ENCODE measurements at regions not wholly inside any gene's neighbourhood (a gene's known extent, or its start where the extent isn't known, plus 50 kb on each side); places are given as distances from the start of the nearest gene placed in this dataset.

DNA sequence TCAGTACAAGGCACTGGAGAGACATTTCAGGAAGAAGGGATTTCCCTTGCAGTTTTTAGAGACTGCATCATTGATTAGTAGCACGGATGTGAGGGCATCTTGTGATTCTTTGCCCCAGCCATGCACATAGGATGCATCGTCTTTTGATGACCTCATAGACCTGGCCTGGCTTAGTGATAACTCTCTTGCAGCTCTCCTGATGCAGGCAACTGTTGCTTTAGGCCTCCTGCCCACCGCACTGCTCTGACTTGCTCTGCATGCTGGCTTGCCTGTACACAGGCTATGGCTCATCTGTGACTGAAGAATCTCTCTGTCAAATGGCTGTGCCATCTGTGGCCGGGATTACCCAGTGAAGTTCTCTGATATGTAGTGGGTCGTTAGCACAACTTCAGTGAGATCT is 207.7 kb upstream of the PTCHD4 start:
- H3K4me1 ChIP-seq, result no peaks in the 10 kb centered on the region
- WGBS, 2 donors, result 73 to 93% methylated on average over 5 of the region's 5 CpGs
- no peak overlapping the region for H3K4me3 ChIP-seq (replicated peaks in 1 of 3)
- H3K27ac ChIP-seq, result no peak overlapping the region
- no peaks in the 10 kb centered on the region for H3K36me3 ChIP-seq
- no peaks in the 10 kb centered on the region for H3K27me3 ChIP-seq
- H3K9me3 ChIP-seq, result no peaks in the 10 kb centered on the region
- TF ChIP-seq, protein P1, sequence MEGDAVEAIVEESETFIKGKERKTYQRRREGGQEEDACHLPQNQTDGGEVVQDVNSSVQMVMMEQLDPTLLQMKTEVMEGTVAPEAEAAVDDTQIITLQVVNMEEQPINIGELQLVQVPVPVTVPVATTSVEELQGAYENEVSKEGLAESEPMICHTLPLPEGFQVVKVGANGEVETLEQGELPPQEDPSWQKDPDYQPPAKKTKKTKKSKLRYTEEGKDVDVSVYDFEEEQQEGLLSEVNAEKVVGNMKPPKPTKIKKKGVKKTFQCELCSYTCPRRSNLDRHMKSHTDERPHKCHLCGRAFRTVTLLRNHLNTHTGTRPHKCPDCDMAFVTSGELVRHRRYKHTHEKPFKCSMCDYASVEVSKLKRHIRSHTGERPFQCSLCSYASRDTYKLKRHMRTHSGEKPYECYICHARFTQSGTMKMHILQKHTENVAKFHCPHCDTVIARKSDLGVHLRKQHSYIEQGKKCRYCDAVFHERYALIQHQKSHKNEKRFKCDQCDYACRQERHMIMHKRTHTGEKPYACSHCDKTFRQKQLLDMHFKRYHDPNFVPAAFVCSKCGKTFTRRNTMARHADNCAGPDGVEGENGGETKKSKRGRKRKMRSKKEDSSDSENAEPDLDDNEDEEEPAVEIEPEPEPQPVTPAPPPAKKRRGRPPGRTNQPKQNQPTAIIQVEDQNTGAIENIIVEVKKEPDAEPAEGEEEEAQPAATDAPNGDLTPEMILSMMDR (IDR thresholded peaks at IDR 0.05), result no peak
- no peak for TF ChIP-seq POLR2A (IDR thresholded peaks at IDR 0.05)
- intact Hi-C loops (cut with DNase I), result no loop called here
- peak in 1 of 2 donors; percentile 27 for DNase-seq

DNA sequence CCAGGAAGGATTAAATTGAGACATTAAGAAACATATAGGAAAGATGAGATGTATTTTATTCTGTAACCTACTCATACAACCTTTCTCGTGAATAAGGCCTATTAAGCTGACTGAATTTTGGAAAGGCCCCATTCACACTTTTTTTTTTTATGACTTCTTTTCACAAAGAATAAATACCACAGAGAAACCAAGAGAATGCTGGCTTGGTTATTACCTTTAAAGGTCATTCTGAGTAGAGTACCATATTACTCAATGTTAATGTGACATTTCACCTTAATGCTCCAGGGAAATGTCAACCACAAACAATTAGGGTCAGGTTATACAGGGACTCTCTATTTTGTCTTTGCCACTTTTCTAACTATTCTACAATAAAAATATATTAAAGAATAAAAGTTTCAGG is 204.9 kb upstream of the PTCHD4 start:
- Histone ChIP-seq H3K36me3 (no peaks in the 10 kb centered on the region), H3K4me1 (no peaks in the 10 kb centered on the region), H3K27ac (no peak overlapping the region), H3K9me3 (no peaks in the 10 kb centered on the region), H3K4me3 (replicated peaks in 1 of 3) (no peak overlapping the region), H3K27me3 (no peaks in the 10 kb centered on the region)
- no peak for DNase-seq
- no peak for TF ChIP-seq POLR2A (IDR thresholded peaks at IDR 0.05)
- TF ChIP-seq, protein P1 (IDR thresholded peaks at IDR 0.05), result no peak
- 85 to 92% methylated on average over 1 of the region's 1 CpG for WGBS, 2 donors
- intact Hi-C loops (cut with DNase I), result no loop called here

DNA sequence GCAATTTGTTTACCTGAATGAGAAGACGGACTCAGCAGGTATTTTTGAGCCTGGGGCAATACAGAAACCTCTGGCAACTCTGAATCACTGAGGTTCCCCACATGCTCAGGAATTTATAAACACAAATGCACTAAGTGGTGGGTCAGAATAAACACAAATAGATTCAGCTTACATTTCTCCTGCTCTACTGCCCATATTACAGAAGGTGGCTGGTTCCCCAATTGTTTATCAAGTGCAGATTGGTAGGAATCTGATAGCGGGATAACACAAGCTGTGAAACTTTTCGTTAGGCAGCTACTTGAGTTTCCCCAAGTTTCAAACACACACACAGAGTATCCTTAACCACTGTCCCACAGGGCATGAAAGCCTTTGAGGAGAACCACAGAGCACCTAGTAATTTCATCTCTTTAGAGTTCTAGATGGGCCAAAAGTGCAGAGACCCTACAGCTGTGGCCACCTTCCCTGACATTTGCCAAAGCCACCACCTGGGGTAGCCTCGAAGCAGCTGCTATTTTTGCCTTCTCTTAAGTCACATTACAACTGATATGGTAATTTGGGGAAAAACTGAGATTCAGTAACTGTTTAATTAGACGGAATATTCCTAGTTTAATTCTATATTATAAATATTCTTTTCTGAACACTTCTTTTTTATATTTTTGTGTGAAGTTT is 204.2 kb upstream of the PTCHD4 start:
- intact Hi-C loops (cut with DNase I), result no loop called here

DNA sequence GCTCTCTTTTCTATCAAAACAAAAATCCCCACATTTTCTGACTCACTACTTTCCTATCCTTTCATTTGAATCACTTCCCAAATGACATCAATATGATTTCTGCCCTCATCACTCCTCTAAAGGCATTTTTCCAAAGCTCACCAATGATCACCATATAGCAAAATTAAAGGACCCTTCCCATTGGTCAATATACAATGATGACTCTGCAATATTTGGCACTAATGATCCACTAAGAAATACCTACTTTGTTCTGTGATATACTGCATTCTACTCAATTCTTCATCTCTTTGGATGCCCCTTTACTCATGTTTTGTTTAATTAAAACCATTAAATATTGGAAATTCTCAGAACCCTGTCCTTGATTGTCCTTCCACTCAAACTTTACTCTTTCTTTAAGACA is 200.3 kb upstream of the PTCHD4 start:
- intact Hi-C loops (cut with DNase I), result no loop called here
- H3K9me3 ChIP-seq, result no peaks in the 10 kb centered on the region

More for the DNA sequence above, 204.2 kb upstream of the PTCHD4 start:
- no peaks in the 10 kb centered on the region for H3K9me3 ChIP-seq
- H3K27ac ChIP-seq, result no peak overlapping the region
- H3K4me3 ChIP-seq (replicated peaks in 1 of 3), result no peak overlapping the region
- TF ChIP-seq, protein P1 (IDR thresholded peaks at IDR 0.05), result no peak
- TF ChIP-seq POLR2A (IDR thresholded peaks at IDR 0.05), result no peak
- H3K27me3 ChIP-seq, result no peaks in the 10 kb centered on the region
- no peaks in the 10 kb centered on the region for H3K36me3 ChIP-seq
- H3K4me1 ChIP-seq, result no peaks in the 10 kb centered on the region
- 77 to 82% methylated on average over 5 of the region's 5 CpGs for WGBS, 2 donors
- no peak for DNase-seq

DNA sequence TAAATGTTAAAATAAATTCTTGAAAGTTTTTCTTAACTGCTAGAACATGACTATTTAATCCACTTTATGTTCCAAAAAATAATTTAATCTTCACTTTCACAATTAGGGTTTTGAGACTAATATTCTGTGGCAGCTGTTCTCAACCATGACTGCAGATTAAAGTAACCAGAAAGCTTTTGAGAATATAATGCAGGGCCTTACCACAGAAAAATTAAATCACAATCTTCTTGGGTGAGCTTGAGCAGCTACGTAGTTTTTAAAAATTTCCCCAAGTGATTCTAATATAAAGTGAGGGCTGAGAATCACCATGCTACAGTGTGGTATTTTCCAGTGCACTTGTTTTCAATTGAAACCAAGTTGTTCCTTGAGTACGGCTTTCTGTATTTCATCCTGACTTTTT is 196.6 kb upstream of the PTCHD4 start:
- no peak overlapping the region for H3K27ac ChIP-seq
- DNase-seq, result no peak
- intact Hi-C loops (cut with DNase I), result no loop called here
- H3K27me3 ChIP-seq, result no peaks in the 10 kb centered on the region
- no peaks in the 10 kb centered on the region for H3K4me1 ChIP-seq
- H3K36me3 ChIP-seq, result no peaks in the 10 kb centered on the region
- H3K9me3 ChIP-seq, result no peaks in the 10 kb centered on the region
- H3K4me3 ChIP-seq (replicated peaks in 1 of 3), result no peak overlapping the region
- 81 to 87% methylated on average over 2 of the region's 2 CpGs for whole genome bisulfite sequencing, 2 donors
- TF ChIP-seq, protein P1 (IDR thresholded peaks at IDR 0.05), result no peak
- no peak for TF ChIP-seq POLR2A (IDR thresholded peaks at IDR 0.05)

More for the DNA sequence above, 200.3 kb upstream of the PTCHD4 start:
- DNase-seq, result no peak
- Histone ChIP-seq H3K4me1 (no peaks in the 10 kb centered on the region), H3K4me3 (replicated peaks in 1 of 3) (no peak overlapping the region), H3K27ac (no peak overlapping the region), H3K36me3 (no peaks in the 10 kb centered on the region), H3K27me3 (no peaks in the 10 kb centered on the region)
- TF ChIP-seq POLR2A (IDR thresholded peaks at IDR 0.05), result no peak
- TF ChIP-seq, protein P1 (IDR thresholded peaks at IDR 0.05), result no peak
